Thyroid gland (tissue), 4 donors: ENCODE measurements at regions not wholly inside any gene's neighbourhood (a gene's known extent, or its start where the extent isn't known, plus 50 kb on each side); places are given as distances from the start of the nearest gene placed in this dataset.

Experiments used
- DNase-seq, 2 donors: peaks; one replicate each; pipeline ENCODE4 v3.0.0-alpha.2; 2019
- H3K27ac ChIP-seq, 3 donors: fragments of 200-600 bp; sonication (generic); 1 replicate in 2 of 3; 2 replicates in 1 of 3; pipeline ENCODE4 v1.5.1; 2016 to 2019; ENCODE audit warnings: mild to moderate bottlenecking in 1 of 3, moderate library complexity in 1 of 3
- H3K27me3 ChIP-seq: fragments of 200-600 bp; sonication (generic); one replicate; pipeline ENCODE4 v1.5.1; 2019
- H3K36me3 ChIP-seq, 2 donors: fragments of 200-600 bp; sonication (generic); one replicate each; pipeline ENCODE4 v1.5.1; 2016 to 2019
- H3K4me1 ChIP-seq, 2 donors: fragments of 200-600 bp; sonication (generic); one replicate each; pipeline ENCODE4 v1.5.1; 2017 to 2019
- H3K4me3 ChIP-seq, 3 donors: fragments of 200-600 bp; sonication (generic); replicated peaks in 1 of 3; 1 replicate in 2 of 3; 2 replicates in 1 of 3; pipeline ENCODE4 v1.5.1; 2016; ENCODE audit warnings: mild to moderate bottlenecking in 1 of 3
- H3K9me3 ChIP-seq: fragments of 200-600 bp; sonication (generic); one replicate; pipeline ENCODE4 v1.5.1; 2017
- POLR2A ChIP-seq, 2 donors: fragments of 450-650 bp; IDR thresholded peaks; one replicate each; pipeline ENCODE4 v1.6.1; 2017; ENCODE audit warnings: antibody characterized with exemption in 2 of 2, mild to moderate bottlenecking in 2 of 2, moderate library complexity in 1 of 2
- WGBS, 2 donors: methylation state at CpG; one replicate each; pipeline ENCODE4 v1.1.5; 2017; 5-methylcytosine and 5-hydroxymethylcytosine counted together
- intact Hi-C: fragments of 100-400 bp; cut with DNase I; formaldehyde crosslinking; loops from one replicate; pipeline ENCODE4 v1.15.1; 2023
- TF ChIP-seq, protein P1 (sequence below), 6 experiments: fragments of 200-600 bp in 3 of 6; fragments of 450-650 bp in 3 of 6; sonication (generic) in 3 of 6; IDR thresholded peaks; one replicate each; pipeline ENCODE4 v1.5.1; 2016 to 2019; ENCODE audit warnings: antibody characterized with exemption in 6 of 6, mild to moderate bottlenecking in 2 of 6, inconsistent platforms in 1 of 6, moderate library complexity in 1 of 6

GRCh38 chr5:1748271-1748670 is 51.4 kb downstream of the MRPL36 start:
- H3K4me1 ChIP-seq: no peaks in the 10 kb centered on the region
- no peak overlapping the region for H3K4me3 ChIP-seq
- DNase-seq: no peak
- 88 to 90% methylated on average over 12 of the region's 12 CpGs for WGBS, 2 donors
- intact Hi-C loops: no loop called here
- TF ChIP-seq, protein P1, sequence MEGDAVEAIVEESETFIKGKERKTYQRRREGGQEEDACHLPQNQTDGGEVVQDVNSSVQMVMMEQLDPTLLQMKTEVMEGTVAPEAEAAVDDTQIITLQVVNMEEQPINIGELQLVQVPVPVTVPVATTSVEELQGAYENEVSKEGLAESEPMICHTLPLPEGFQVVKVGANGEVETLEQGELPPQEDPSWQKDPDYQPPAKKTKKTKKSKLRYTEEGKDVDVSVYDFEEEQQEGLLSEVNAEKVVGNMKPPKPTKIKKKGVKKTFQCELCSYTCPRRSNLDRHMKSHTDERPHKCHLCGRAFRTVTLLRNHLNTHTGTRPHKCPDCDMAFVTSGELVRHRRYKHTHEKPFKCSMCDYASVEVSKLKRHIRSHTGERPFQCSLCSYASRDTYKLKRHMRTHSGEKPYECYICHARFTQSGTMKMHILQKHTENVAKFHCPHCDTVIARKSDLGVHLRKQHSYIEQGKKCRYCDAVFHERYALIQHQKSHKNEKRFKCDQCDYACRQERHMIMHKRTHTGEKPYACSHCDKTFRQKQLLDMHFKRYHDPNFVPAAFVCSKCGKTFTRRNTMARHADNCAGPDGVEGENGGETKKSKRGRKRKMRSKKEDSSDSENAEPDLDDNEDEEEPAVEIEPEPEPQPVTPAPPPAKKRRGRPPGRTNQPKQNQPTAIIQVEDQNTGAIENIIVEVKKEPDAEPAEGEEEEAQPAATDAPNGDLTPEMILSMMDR (IDR thresholded peaks at IDR 0.05): no peak
- TF ChIP-seq POLR2A (IDR thresholded peaks at IDR 0.05): no peak
- H3K36me3 ChIP-seq: no peaks in the 10 kb centered on the region
- H3K27ac ChIP-seq: no peak overlapping the region
- H3K9me3 ChIP-seq: no peaks in the 10 kb centered on the region
- H3K27me3 ChIP-seq: no peaks in the 10 kb centered on the region

DNA sequence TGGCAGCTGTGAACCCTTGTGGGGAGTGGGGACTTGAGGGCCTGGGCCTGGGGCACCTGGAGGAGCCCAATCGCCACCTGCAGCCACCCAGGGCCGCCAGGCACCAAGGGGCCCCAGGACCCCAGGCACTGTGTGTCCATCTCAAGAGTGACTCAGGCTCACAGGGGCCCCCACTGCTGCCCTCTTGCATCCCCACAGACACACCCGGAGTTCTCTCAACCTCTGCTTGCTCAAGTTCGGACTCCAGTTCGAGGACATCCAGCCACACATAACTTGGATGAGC is 51.9 kb downstream of the MRPL36 start:
- Histone ChIP-seq H3K4me3 (no peak overlapping the region), H3K27ac (no peak overlapping the region), H3K27me3 (no peaks in the 10 kb centered on the region), H3K4me1 (no peaks in the 10 kb centered on the region), H3K9me3 (no peaks in the 10 kb centered on the region), H3K36me3 (no peaks in the 10 kb centered on the region)
- 94% methylated on average over 3 to 5 of the region's 5 CpGs for WGBS, 2 donors
- DNase-seq: no peak
- intact Hi-C loops: no loop called here
- TF ChIP-seq, protein P1 (IDR thresholded peaks at IDR 0.05): no peak
- no peak for TF ChIP-seq POLR2A (IDR thresholded peaks at IDR 0.05)

- H3K4me1 ChIP-seq: no peaks in the 10 kb centered on the region
- DNase-seq: no peak
- H3K27ac ChIP-seq: no peak overlapping the region
- 84 to 89% methylated on average over 23 to 24 of the region's 24 CpGs for WGBS, 2 donors
- H3K27me3 ChIP-seq: no peaks in the 10 kb centered on the region
- intact Hi-C loops: no loop called here
- TF ChIP-seq POLR2A (IDR thresholded peaks at IDR 0.05): no peak
- TF ChIP-seq, protein P1 (IDR thresholded peaks at IDR 0.05): no peak
- H3K4me3 ChIP-seq: no peak overlapping the region
- H3K9me3 ChIP-seq: no peaks in the 10 kb centered on the region
- H3K36me3 ChIP-seq: no peaks in the 10 kb centered on the region
These were observed 52.4 kb downstream of the MRPL36 start for GRCh38 chr5:1747079-1747802.

GRCh38 chr5:1746371-1747078 is 53.1 kb downstream of the MRPL36 start:
- Histone ChIP-seq H3K4me1 (no peaks in the 10 kb centered on the region), H3K27ac (no peak overlapping the region), H3K27me3 (no peaks in the 10 kb centered on the region), H3K9me3 (no peaks in the 10 kb centered on the region), H3K36me3 (no peaks in the 10 kb centered on the region), H3K4me3 (no peak overlapping the region)
- DNase-seq: no peak
- TF ChIP-seq POLR2A (IDR thresholded peaks at IDR 0.05): no peak
- TF ChIP-seq, protein P1 (IDR thresholded peaks at IDR 0.05): no peak
- WGBS, 2 donors: 90 to 92% methylated on average over 39 to 54 of the region's 63 CpGs
- intact Hi-C loops: no loop called here

DNA sequence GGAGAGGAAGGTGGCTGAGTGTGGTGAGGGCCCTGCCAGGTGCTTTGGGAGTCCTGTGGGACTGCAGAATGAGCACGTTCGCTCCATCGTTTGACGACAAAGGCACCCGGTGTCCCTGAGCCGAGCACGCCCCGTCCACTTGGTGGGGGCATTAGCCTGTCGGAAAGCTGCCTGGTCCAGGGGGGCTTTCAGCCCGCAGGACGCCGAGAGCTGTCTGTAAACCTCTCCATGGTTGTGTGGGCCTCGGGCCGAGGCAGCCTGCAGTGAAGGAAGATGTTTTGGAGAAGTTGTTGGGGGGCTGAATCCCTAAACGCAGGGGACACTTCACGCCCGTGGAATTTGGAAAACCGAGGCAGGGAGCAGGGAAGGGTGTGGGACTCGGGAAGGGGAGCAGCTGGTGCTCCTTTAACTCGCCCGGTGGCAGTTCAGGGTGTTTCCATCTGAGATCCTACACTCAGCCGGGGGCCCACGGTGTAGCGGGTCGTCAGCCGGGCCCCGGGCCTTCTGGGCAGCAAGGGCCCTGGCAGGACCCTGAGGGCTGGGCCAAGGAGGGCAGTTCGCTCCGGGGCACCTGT is 53.8 kb downstream of the MRPL36 start:
- H3K9me3 ChIP-seq: no peaks in the 10 kb centered on the region
- H3K36me3 ChIP-seq: no peaks in the 10 kb centered on the region
- no peak overlapping the region for H3K4me3 ChIP-seq
- WGBS, 2 donors: 82 to 86% methylated on average over 20 to 29 of the region's 29 CpGs
- H3K27ac ChIP-seq: no peak overlapping the region
- intact Hi-C loops: no loop called here
- no peak for DNase-seq
- no peak for TF ChIP-seq POLR2A (IDR thresholded peaks at IDR 0.05)
- TF ChIP-seq, protein P1 (IDR thresholded peaks at IDR 0.05): no peak
- no peaks in the 10 kb centered on the region for H3K4me1 ChIP-seq
- H3K27me3 ChIP-seq: no peaks in the 10 kb centered on the region
